DMS 273 (cell line): ENCODE measurements at regions not wholly inside any gene's neighbourhood (a gene's known extent, or its start where the extent isn't known, plus 50 kb on each side); places are given as distances from the start of the nearest gene placed in this dataset.
A peak's percentile ranks its signal among the peaks of the same experiment; 100 is the strongest.
"Not testable (repeated sequence)": the region's sequence is repeated elsewhere in the genome, so short reads cannot be mapped to it uniquely, and the experiment has no call there.

Experiments
- DNase-seq: peaks from one replicate; lab custom pipeline; 2025; ENCODE audit not compliant: unreplicated experiment; lab: John Stamatoyannopoulos, UW

DNA sequence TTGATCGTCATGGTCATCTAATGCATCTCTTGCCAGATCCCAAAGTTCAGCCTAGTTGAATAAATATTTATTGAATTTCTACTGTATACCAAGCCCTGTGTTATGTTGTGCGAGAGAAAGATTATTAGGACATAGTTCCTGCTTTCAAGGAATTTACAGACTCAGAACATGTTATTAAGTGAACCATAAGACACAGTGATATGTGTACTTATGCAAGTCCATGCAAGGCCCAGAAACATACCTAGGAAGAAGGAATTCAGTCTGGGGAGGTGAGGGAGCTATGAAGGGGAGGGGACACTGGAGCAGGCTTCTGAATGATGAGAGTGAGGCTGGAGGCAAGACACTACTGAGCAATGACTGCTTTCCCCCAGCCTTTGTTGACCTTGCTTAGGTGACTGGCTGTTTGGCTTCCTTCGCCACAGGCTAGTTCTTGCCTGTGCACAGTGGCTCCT, 81.4 kb downstream of the ACAA2 start:
- DNase-seq, result no peak

DNA sequence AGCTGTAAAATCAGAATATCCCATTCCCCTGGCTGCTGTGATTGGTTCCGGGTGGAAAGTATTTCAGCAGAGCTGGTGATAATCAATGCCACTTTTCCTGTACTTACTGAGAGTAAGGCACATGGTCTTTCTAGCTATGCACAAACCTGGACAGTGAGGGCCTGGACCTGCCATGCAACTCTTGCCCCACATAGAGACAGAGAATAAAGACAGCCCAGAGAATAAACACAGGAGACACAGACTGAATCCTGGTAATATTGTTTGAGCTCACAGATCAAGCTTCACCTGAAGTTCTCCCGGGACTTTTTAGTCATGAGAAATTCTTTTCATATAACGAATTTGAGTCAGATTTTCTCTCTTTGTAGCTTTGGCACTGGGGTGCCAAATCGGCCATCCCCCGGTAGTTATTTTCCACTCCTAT, 81.9 kb downstream of the ACAA2 start:
- no peak for DNase-seq

DNA sequence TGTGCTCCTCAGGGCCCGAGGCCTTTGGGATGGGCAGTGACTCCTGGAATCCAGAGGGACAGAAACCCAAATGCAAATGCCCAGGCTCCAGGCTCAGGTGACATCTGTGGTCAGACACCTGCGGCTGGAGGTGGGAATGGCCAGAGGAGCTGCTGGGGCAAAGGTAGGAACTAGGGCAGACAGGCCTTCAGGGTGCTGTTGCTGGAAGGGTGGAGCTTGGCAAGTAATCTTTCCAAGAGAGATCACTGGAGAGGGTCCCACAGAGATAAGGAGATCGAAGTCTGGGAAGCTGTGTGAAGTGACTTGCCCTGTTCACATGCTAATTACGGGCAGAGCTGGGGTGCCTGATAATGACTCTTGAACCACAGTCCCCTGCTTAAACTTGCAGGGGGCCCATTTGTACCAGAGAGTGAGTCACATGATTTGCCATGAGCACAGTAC, 82.4 kb downstream of the ACAA2 start:
- DNase-seq, result no peak

DNA sequence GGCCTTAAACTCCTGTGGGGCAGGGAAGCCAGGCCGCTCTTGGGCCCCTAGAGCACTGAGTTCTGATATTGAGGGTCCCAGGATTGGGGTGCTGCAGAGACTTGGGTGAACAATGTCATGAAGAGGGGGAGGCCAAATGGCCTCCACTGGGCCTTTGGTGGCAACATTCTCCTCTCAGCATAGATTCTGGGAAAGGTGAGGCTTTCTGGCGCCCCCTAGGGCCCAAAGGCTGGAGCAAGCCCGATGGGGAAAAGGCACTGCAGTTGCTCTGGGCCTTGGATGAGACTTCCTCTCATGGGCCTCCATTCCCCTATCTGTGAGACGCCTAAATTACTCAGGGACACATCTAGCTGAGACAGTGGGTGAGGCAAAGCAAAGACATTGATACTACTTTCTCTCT, 84.8 kb downstream of the ACAA2 start:
- DNase-seq, result peak; percentile 85

DNA sequence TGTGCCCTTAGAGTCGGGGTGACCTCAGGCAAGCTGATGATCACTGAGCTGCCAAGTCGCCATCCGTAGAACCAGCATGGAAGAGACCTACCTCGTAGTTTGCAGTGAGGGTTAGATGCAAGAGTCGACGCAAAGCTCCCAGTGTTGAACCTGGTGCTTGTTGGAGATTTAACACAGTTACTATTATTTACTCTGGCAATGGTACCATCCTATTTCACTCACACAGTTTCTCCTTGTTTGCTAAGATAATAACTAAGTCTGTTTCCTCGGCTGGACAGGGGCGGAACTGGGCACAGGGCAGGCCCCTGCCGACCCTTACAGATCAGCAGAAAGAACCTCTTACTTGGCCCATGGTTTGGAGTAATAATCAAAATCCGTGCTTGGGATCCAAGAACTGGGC, 85.5 kb downstream of the ACAA2 start:
- DNase-seq, result no peak

DNA sequence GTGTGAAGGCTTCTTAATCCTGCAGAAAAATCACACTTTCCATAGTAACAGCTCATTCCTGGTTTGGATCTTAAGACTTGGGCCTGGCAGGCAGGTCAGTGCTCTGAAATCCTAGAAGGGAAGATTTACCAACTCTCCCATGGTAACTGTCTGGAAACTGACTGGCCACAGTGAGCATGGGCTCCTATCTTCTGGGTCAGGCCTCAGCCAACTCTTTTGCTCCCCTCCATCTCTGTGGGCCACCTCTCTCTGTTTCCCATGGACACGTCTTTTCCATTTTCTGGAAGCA, 86.7 kb downstream of the ACAA2 start:
- no peak for DNase-seq

DNA sequence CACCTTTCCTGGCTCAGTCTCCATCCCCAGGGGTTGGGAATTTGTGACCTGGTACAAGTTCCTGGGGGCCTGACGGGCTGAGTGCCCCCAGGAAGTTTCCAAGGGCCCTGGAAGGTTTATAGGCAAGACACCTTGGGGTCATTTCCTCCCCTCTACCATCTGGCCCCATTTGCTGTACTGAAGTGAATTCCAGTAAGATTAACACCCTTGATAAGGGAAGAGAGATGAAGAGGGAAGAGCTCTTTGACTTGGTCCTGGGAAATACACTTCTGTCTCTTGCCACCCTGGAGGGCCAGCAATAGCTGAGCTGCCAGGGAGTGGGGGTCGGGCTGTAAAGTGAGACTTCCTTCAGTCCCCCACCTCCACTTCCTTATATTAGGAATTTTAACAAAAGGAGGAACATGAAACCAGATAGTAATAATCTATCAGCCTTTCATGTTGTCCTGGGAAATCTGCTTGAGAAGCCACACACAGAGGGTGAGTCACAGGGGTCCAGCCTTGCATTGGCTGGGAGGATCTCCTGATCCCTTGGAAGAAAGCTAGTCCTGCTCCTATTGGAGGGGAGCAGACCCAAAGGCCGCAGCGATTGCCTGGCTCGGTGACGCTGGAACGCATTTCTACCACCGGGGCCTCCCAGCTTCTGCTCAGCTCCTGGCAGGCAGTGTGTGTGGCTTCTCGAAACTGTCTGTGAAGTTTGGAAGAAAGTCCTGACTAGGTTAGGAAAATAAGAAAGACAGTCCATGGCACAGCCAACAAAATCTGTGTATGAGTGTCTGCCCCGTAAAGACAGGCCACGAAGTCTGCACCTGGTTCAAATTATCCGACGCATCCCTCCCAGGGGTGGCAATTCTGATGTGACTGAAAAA, 87.3 kb downstream of the ACAA2 start:
- DNase-seq, result peak; percentile 88

DNA sequence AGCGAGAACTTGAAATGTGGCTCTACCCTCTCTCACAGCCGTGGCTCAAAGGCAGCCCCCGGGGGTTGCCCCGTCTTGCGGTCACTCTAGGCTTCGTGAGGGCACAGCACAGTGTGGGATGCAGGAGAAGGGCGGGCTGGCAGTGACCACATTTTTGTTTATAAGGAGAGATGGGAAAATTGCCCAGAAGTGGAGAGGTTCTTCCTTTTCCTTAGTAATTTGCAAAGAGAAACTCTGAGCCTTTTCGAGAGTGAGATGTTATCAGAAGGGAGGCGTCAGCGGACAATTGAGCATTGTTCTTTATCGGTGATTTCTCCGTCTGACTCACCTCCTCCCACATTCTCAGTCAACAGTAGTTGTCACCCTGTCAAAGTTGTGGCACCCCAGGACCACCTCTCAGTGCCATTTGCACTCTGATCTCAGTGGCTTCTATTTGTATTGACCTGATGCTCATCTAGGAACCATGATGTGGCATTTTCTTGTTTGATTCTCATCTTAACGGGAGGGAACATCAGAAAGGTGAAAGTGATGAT, 89.6 kb downstream of the ACAA2 start:
- DNase-seq, result no peak

DNA sequence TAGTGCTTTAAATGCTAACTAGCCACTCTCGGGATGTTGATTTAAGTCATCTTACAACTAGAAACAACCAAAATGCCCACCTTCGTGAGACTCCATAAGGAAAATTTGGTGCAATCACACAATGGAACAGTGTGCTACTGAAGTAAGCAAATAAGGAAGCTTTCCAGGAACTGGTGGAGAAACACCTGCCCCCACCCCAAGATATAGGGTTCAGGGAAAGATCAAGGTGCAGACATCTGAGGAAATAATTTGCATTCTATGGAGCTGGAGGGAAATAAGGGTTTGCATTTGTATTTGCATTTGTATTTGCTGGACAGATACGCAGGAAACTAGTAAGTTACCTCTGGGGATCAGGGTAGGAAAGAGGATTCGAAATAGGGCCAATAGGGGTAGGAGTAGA, 90.9 kb downstream of the ACAA2 start:
- no peak for DNase-seq

DNA sequence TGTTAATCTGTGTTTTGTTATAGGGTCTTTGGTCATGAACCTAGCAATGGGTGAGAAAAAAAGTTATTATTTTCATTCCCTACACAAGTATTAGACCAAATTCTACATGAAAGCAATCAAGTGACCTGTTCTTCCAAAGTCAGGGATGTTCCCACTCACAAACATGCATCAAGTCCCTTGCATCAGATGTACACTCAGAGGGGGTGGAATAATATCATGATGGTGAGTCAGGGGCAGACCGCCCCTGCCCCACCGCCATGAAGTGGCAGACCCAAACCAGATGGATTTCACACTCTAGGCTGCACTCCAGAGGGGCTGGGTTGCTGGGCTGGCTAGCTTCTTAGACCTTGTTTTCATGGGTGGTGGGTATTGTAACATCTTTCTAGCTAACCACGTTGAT, 91.4 kb downstream of the ACAA2 start:
- DNase-seq, result no peak

DNA sequence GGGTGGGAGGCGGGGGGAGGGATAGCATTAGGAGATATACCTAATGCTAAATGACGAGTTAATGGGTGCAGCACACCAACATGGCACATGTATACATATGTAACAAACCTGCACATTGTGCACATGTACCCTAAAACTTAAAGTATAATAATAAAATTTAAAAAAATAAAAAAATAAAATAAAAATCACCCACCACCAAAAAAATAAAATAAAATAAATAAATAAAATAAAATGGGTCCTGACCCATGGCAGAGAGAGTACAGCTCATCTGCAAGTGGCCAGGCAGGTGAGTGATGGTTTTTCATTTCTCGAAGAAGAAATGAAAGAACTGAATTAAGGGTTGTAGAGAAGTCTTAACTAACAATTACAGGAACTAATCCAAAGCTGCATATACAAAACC, 92.4 kb downstream of the ACAA2 start:
- DNase-seq, result not testable (repeated sequence)

DNA sequence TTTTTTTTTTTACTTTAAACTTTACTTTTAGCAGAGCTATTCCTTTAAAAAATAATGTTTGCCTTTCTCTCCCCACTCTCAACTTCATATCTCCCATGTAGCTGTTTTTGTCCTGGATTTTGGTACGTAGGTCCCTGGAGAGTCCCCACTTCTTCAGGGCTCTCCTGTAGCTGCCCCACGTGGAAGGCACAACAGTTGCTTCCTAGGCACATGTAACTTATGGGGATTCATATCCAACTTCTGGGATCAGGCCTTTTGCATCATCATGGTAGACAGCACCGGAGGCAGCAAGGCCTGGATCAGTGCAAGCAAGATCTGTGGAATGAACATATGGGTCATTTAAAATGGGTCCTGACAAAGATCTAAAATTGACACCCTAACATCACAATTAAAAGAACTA, 95.7 kb downstream of the ACAA2 start:
- DNase-seq, result no peak

DNA sequence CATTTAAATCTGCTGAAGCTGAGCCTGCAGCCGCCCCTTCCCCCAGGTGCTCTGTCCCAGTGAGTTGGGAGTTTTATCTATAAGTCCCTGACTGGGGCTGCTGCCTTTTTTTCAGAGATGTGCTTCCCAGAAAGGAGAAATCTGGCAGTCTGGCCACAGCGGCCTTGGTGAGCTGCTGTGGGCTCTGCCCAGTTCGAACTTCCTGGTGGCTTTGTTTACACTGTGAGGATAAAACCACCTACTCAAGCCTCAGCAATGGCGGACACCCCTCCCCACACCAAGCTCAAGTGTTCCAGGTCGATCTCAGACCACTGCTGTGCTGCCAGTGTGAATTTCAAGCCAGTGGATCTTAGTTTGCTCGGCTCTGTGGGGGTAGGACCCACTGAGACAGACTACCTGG, 97.3 kb downstream of the ACAA2 start:
- DNase-seq, result no peak

DNA sequence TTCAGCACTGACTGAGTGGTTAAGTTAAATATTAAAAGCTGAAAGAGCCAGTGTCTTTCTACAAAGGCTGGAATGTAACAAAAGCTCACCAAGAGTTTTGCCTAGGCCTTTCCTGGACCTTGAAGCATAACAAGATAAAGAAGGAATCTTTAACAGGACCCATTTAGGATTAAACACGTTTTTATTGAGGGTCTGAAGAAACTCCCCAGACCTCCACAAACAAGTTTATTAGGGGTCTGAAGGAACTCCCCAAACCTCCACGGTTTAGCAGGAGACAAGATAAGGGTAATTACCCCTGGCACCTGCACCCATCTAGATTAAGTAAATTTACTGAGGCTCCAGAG, 104.0 kb downstream of the ACAA2 start:
- no peak for DNase-seq

DNA sequence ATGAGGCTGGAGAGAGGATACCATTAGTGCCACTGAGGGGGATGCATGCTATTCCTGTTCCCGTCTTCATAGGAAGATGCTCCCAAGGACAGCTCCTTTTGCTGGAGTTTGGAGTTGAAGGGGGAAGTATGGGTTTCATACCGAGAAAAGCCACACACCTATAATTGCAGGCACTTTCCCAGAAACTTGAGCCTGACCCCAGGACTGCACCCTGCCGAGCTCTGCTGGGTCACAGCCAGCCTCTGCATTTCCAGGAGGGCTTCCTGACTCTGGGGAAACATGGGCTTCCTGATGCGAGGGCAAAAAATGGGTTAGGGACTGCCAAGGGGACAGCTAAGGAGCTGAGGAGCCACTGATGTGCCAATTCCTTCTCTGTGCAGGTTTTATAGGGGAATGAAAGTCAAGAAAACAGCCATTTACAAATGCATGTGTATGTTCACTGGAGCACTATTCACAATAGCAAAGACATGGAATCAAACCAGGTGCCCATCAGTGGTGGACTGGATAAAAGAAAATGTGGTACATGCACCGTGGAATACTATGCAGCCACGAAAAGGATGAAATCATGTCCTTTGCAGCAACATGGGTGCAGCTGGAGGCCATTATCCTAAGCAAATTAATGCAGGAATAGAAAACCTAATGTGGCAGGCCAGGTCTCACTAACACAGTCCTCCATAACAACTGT, 104.5 kb downstream of the ACAA2 start:
- DNase-seq, result no peak

DNA sequence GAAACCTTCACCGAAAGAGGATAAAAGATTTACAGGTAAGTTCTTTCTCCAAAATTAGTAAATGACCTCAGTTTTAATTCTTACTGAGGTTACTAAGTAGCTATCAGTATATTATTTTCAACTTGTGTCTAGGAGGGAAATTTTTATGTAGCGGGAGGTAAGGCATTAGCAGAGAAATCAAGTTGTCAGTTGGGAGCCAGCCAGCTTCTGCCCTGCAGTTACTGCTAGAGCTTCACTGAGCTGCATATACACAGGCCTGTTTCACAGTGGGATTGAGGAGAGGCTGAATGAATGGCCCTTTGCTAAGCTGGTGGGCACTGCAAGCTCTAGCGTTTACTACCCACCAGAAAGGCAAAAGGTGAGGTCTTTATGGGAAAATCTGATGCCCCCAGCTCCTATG, 105.7 kb downstream of the ACAA2 start:
- DNase-seq, result peak; percentile 17

DNA sequence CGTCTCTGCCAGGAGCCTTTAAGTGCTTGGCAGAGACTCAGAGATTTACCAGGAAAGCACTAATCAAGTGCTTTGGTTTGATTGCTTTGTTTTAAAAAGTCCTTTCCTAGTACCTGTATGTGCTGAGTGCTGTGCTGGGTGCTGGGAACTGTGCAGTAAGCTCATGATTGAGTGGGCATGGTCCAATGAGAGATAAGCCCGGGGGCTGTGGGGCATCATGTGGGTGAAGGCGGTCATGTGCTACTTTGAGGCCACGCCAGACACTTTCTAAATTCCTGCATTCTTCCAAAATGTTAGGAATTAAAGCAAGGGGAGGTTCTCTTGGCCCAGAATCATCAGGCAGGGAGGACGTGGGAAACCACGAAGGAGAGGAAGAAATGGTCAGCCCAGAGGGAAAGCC, 109.0 kb downstream of the ACAA2 start:
- no peak for DNase-seq

DNA sequence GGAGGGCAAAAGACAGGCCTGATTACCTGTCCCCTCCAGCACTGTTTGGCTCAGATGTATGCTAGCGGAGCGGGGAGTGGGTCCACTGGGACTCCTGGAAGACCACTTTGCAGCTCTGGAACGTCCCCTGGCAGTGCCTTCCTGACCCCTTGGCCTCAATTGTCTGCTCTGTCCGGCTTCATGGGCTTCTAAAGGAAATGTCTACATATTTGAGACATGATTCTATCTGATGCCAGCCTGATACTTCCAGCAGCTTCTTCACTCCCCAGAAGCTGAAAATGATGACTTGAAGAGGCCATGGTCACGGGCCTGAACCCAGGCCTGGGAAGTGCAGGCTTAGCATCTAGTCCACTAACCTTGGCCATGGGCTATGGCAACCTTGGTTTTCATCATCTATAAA, 112.1 kb downstream of the ACAA2 start:
- DNase-seq, result no peak

DNA sequence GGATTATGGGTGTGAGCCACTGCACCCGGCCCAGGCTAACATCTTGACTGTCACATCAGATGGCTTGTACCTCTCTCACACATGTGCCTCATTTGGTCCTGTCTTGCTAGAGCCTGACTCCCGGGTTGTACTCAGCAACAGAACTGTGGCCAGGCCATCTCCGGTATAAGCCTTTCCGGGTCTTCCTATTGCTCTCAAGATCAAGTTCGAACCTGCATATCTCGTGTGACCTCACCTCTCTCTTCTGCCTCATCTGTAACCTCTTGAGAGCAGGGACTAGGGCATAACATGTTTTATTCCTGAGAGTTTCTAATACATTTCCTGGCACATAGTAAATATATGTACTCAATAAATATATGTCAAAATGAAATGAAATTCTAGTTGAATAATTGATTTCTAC, 114.0 kb downstream of the ACAA2 start:
- DNase-seq, result no peak

DNA sequence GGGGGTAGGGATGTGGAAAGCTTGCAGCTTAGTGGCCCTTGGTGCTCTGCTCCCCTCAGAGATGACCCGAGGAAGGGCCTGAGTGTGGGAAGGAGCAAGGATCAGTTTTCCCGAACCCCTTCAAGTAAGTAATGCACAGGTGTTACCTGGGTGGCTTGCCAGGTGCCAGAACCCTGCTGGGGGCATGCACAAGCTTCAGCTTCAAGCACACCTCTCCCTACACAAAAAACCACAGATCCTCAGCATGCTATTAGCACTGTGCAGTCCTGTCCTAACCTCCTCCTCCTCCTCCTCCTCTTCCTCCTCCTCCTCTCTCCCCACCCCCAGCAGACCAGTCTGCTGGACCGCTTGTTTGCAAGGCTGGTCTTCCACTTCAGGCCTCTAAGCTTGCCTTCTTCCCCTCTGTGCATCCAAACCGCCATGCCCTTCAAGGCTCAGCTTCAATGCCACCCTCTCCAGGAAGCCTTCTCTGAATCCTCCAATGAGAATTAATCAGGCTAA, 114.8 kb downstream of the ACAA2 start:
- DNase-seq, result no peak

DNA sequence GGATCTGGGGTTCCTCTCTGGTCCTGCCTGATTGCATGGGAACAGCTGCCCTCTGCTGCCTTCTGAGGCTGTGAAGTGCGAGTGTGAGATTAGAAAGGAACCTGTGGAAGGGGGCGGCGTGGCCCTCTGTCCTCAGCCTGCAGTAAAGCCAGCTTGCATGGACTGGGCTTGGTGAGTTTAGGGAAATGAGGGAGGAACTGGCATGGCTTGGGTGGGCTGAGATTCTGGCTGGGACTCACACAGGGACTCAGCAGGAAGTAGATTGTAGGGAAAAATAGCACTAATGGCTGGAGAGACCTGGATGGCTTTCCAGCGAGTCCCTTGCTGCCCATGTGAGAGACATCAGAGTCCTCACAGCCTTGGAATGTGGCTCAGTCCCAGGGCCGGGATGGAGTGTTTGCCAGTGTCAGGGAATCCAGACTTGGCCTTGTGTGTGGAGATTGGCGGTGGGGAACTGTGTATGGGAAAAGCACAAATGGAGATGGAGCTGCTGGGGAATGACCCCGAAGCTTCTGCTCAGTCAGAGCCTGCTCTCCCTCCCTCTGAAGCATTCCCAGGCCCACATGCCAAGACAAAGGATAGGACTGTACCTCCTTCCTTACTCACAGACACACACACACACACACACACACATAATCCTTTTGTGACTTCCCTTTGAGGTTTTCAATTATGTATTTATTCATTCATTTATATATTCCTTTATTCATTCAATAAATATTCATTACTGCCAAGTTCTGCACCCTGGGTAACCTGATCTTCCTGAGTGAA, 115.4 kb downstream of the ACAA2 start:
- peak; percentile 9 for DNase-seq

DNA sequence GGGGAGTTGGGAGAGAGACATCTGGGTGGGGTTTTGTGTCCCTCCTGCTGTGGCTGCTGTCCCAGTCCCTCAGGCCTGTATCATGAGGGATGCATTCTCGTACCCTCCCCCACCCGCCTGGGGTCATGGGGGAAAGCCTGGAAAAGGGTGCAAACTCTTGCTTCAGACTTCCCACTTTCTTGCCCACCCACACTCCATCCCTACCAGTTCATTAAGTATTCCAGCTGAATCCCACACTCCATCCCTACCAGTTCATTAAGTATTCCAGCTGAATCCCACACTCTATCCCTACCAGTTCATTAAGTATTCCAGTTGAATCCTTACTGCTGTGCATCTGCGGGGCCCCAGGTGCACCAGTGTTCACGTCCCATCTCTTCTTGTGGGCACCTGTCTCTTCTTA, 116.3 kb downstream of the ACAA2 start:
- no peak for DNase-seq
